Neural cell (in vitro differentiated cells): ENCODE measurements at regions not wholly inside any gene's neighbourhood (a gene's known extent, or its start where the extent isn't known, plus 50 kb on each side); places are given as distances from the start of the nearest gene placed in this dataset.

ENCODE experiments used
- CTCF ChIP-seq: fragments of 450-650 bp; IDR thresholded peaks from 2 replicates; pipeline ENCODE4 v1.5.1; 2014; ENCODE audit warnings: antibody characterized with exemption, mild to moderate bottlenecking, moderate library complexity; ENCODE audit not compliant: poor library complexity, severe bottlenecking
- EZH2 ChIP-seq: fragments of 200-600, 300-800 bp; shearing (Covaris generic), sonication (generic); IDR thresholded peaks from 2 replicates; pipeline ENCODE4 v1.6.1; 2014; ENCODE audit warnings: antibody characterized with exemption, low read length, borderline replicate concordance, mild to moderate bottlenecking; ENCODE audit not compliant: insufficient read depth, poor library complexity, severe bottlenecking
- POLR2AphosphoS5 ChIP-seq: IDR thresholded peaks from 2 replicates; pipeline ENCODE4 v1.6.1; 2012
- RAD21 ChIP-seq: fragments of 450-650 bp; conservative IDR thresholded peaks from 2 replicates; pipeline ENCODE4 v1.6.1; 2014; ENCODE audit warnings: antibody characterized with exemption, mild to moderate bottlenecking, moderate library complexity
- REST ChIP-seq: IDR thresholded peaks from 2 replicates; pipeline ENCODE4 v1.6.1; 2012; ENCODE audit warnings: borderline replicate concordance
- SMC3 ChIP-seq: fragments of 450-650 bp; conservative IDR thresholded peaks from 2 replicates; pipeline ENCODE4 v1.6.1; 2014; ENCODE audit warnings: antibody characterized with exemption, mild to moderate bottlenecking, moderate library complexity; ENCODE audit not compliant: poor library complexity

GRCh38 chr1:4444086-4444485 is 210.3 kb upstream of the AJAP1 start:
- TF ChIP-seq CTCF: no peak
- no peak for TF ChIP-seq EZH2
- no peak for TF ChIP-seq RAD21
- TF ChIP-seq REST: no peak
- no peak for TF ChIP-seq POLR2AphosphoS5
- TF ChIP-seq SMC3: no peak
